NCI-H128 (cell line): ENCODE measurements at regions not wholly inside any gene's neighbourhood (a gene's known extent, or its start where the extent isn't known, plus 50 kb on each side); places are given as distances from the start of the nearest gene placed in this dataset.
"Not testable (repeated sequence)": the region's sequence is repeated elsewhere in the genome, so short reads cannot be mapped to it uniquely, and the experiment has no call there.

Experiments used
- DNase-seq: peaks from one replicate; lab custom pipeline; 2025; ENCODE audit not compliant: unreplicated experiment; lab: John Stamatoyannopoulos, UW

DNA sequence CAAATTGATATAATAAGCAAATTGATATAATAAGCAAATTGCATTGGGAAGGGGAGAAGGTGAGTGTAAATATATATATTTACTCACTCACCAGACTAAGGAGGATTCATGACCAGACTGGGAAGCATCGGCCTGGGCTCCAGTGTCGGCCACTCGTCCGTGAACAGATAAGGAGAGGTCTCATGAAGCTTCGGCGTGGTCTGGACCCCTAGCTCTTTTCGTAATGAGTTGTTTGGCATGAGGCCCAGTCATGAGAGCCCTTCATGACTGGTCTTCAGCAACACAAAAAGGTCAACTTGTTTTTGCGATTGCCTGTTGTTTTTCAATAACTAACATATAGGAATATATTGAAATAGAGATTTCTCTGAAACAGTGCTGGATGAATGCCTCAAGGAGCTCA lies 222.9 kb upstream of the KCNK2 start:
- peak; percentile 73 for DNase-seq

DNA sequence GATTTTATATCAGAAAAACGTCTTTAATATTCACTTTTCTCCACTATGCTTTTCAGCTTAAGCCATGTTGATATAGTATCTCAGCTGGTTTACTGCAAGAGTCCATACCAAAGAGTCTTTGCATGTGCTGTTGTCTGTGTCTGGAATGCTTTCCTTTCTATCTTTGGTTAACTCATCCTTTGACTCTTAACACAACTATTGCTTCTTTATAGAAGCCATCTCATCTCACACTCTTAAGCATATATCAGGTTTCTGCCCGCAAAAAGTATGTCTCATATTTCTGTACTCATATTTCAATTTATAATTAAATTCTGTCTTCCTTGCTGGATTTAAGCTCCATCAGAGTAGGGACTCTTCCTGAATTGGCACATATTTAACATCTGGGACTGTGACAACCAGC lies 220.9 kb upstream of the KCNK2 start:
- no peak for DNase-seq

DNA sequence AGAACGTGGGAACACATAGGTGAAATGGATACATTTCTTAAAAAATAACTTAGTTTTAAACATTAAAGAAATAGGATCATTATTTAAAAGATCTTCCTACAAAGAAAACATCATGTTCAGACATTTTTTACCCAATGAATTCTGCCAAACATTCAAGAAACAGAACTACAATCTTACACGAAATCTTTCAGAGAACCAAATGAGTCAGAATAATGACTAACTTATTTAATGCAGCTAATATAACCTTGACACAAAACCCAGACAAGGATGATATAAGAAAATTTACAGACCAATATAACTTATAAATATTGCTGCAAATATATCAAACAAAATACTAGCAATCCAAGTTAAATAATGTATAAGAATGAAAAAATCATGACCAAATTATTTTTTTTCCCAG lies 220.1 kb upstream of the KCNK2 start:
- DNase-seq: no peak

DNA sequence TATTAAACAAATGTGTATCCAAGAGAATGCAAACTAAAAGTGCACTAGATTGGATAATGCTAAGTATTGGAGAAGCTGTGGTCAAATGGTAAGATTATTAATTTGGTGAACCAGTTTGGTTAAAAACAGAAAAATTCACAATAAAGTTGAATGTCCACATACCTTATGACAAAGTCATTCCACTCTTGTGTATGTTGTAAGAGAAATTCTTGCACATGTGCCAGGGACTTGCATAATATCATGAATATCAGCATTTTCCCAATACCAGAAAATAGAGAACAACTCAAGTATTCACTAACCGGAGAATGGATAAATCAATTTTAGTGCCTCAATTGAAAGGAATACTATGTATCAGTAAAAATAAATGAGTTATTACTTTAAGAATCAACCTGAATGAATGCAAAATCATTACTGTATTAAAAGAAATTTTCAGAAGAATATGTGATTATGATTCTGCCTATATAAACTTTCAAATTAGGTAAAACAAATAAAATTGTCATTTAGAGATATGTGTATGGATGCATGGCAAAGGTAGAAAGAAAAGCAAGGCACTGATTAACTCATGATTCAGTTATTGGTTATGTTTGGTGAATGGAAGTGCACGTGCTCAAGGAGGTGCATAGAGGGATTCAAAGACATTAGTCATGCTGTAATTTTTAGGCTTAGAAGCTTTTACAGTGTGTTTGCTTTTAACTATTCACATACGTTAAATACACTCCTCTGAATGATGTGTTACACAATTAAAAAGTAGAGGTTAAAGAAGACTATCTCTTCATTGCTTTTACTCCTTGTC lies 217.4 kb upstream of the KCNK2 start:
- DNase-seq: no peak

DNA sequence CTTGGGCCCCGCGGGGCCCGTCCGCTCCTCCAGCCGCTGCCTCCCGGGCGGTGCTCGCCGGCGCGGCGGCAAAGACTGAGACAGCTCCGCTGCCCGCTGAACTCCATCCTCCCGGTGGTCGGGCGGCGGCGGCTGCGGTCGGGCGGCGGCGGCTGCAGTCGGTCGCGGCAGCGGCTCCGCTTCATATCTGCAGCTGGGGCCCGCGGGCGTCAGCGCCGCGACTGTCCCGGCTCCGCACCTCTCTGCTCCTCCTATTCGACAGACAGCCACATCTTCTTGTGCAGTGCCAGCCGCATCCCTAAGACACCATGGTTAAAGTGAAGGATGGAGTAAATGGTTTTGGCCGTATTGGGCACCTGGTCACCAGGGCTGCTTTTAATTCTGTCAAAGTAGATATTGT lies 212.1 kb upstream of the KCNK2 start:
- not testable (repeated sequence) for DNase-seq

DNA sequence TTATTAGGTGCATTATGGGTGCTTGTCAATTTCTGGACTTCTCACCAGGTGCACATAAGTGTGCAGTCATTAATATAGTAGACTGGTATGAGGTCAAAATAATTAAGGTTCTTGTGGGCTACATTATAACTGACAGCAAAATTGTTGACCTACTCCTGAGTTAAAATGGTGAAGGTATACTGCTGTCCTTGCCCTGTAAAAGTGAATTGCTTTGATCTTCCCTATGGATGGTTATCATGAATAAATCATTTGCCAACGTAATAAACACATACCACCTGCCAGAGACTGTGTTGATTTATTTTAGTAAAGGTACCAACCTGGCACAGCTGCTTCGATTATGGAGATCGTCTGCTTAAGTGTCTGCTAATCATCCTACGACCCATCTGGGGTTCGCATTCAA lies 201.6 kb upstream of the KCNK2 start:
- no peak for DNase-seq

DNA sequence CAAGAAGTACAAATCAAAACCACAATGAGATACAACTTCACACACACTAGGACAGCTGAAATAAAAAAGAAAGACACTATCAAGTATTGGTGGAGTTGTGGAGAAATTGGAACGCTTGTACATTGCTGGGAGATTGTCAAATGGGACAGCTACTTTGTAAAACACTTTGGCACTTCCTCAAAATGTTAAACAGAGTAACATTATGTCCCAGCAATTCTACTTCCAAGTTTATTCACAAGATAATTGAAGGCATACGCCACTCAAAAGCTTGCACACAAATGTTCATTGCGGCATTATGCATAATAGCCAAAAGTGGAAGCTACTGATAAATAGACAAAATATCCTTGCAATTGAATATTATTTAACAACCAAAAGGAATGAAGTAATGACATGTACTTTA lies 199.9 kb upstream of the KCNK2 start:
- DNase-seq: no peak

DNA sequence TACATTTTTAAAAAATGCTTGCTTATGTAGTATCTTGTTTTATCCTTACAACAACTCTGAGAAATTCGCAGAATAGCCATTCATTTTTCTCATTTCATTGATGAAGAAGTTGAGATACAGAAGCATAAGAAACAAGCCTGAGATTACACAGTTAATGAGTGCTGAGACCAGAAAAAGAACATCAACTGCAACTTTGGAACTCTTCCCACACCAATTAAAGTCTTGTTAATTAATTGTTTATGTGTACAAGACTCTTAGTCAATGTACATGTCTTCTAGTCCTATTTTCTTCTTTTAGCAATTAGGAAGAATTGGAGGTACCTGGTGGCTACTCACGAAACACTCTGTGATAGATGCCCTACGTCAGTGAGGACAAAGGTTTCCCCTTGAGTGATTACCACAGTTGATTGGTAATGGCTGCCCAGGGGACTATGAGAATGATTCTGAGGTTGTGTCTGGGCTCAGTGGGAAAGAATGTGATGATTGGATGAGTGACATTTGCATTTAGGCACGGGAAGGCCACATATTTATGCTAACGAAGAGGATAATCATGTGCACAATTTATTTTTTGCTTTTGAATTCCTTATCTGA lies 187.4 kb upstream of the KCNK2 start:
- peak; percentile 14 for DNase-seq

DNA sequence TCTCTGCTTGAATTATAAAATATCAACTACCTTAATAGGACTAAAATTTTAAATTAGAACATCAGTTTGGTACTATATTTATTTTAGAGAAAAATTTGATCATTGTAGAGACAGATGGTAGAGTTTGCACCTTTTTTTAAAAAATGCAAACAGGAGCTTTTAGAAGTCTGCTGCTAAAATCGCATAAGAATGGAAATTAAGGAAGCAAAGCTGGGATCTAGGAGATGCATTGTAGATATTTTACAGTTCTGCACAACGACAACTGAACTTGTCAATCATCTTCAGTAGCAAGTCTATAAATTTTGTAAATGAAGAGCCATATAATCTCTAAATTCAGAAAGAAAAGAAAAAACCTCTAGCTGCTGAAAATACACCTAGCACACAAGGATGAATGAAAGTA lies 185.6 kb upstream of the KCNK2 start:
- DNase-seq: no peak

DNA sequence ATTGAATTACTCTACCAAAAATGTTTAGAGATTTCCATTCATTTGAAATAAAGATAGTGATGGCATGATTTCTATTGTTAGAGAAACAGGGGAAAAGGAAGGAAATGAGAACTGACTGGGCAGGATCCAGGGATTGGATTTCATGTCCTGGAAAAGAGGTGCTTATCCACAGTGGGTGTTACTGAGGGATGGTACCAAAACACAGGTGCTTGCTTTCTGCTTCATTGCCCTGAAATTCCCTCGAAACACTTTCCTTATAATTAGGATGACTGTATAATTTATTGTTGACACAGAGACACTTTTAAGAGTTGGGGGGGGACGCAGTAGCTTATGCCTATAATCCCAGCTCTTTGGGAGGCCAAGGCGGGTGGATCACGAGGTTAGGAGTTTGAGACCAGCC lies 185.0 kb upstream of the KCNK2 start:
- DNase-seq: no peak

DNA sequence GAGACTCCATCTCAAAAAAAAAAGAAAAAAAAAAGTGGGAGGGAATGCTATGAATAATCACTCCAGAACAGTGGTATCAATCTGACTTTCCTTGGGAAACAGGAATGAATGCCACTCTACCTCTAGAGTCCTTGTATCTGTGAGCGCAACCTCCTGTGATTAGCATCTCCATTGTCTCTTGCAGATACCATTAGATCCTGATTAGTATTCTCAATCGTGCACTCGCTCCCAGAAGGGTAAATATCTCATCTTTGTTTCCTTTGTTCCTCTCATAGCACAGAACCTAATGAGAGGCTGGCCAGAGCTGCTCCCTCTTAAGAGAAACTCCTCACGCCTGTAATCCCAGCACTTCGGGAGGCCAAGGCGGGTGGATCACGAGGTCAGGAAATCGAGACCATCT lies 184.4 kb upstream of the KCNK2 start:
- no peak for DNase-seq

DNA sequence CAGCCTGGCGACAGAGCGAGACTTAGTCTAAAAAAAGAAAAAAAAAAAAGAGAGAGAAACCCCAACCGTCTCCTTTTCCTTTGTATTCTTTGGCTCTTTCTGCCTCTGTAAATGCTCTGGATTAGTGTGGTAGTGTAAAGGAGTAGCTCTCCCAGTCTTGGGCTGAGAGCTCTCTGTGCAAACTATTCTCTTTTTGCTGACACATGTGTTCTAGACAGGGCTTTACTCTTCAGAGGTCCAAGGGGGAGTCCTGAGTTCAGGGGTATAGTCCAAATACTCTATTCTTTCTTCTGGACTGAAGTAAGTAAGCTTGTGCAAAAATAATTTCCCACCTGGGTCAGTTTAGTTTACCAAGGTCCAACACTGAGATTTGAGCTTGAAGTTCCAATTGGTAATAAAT lies 183.8 kb upstream of the KCNK2 start:
- no peak for DNase-seq

DNA sequence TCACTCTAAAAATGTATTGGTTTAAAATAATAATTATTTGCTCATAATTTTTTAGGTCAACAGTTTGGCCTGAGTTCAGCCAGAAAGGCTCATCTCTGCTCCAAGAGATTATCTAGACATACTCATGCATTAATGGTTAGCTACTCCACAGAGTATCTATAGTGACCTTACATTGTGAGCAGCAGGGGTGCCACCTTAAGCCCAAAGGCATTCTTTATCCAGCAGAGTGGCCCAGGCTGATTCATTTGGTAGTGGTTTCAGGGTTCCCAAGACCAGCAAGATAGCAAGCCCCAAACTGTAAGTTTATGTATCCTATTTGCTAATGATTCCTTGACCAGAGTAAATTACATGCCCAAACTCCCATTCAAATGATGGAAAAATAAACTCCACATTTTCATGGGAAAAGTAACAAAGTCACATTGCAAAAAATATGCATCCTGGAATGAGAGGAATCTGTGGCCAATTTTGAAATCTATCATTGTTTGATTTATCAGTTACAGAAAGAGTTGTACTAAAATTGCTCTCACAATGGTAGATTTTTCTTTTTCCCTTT lies 182.6 kb upstream of the KCNK2 start:
- DNase-seq: no peak

DNA sequence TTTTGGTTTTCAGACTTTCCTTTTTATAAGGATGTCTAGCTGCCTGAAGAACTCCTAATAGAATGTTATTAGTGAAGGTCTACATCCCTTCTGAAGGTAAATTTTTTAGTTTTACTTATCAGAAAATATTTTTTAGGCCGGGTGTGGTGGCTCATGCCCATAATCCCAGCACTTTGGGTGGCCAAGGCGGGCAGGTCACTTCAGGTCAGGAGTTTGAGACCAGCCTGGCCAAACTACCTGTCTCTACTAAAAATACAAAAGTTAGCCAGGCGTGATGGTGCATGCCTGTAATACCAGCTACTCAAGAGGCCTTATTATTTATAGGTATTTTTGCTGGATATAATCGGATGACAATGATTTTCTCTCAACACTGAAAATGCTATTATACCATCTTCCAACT lies 181.9 kb upstream of the KCNK2 start:
- DNase-seq: no peak

DNA sequence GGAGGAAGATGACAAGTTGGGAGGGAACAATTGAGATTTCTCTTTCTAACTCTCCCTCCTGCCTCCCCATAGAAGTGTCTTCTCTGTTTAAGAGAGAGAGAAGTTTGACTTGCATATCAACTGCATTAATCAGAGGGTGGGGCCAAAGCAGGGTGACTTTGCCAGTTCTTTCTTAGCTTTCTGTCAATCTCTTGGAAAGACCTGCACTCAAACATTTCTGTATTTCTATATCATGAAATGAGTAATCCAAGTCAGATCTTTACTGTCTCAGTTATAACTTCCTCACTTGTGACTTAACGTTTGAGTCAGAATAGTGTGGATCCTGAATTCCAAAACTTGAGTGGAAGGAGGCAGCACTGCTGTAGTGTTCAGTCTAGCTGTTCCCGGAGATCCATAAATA lies 180.8 kb upstream of the KCNK2 start:
- no peak for DNase-seq

DNA sequence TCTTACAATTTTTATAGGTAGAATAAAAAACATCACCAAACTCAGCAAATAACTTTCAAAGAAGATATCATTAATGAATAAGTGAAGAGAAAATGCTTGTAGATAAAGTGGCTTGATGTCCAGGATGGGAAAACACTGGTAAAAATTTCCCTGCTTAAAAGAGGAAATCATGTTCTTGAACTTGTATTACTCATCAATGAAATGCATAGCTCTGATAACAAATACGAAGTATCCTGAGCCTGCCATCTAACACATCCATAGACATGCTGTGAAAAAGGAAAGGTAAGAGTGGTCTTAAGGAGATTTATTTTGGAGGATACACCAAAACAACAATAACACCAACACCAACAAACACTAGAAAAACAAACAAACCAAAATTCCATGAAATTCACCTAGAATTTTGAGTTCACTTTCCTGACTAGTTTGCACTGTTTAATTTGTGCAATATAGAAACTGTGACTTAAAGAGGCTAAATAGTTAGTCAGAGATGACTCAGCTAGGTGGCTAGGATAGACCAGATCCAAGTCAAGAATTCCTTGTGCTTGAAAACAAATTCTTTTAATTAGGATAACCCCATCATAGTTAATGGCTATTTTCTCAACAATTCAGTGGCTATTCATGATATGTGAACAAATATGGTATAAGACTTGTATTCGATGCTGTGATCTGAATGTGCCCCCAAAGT lies 179.8 kb upstream of the KCNK2 start:
- no peak for DNase-seq

DNA sequence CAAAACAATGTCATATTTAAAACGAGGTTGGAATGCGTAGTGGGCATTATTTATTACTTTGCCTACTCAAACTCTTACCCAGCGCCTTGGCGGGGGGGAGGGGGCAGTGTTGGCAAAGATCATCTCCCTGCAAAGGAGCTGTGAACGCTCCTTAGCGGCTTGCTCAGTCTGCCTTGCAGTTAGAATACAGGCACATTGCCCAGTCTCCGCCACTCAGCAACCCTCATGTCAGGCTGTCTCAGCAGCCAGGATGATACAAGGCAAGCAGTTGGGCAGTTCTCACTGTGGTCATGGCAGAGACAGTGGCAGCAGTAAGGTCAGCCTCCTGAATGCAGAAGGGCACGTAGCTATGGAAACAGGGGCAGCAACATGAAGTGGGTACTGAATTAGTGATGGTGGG lies 170.4 kb upstream of the KCNK2 start:
- no peak for DNase-seq

DNA sequence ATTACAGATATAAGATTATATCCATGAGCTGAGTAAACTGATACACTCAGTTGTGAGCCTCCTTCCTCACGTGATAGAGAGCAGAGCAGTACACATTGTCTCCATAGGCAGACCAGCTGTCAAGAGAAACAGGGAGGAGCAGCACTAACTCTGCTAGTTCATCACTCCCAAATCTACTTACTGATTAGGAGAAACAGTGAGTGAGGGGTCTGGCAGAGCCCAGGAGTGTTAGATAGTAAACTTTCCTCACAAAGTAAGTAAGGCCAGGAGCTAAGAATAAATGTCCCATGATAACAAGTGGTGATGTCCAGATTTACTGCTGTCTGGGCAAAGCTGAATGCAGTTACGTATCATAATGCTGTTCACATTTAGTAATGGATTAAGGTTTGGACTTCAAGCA lies 168.6 kb upstream of the KCNK2 start:
- DNase-seq: no peak

DNA sequence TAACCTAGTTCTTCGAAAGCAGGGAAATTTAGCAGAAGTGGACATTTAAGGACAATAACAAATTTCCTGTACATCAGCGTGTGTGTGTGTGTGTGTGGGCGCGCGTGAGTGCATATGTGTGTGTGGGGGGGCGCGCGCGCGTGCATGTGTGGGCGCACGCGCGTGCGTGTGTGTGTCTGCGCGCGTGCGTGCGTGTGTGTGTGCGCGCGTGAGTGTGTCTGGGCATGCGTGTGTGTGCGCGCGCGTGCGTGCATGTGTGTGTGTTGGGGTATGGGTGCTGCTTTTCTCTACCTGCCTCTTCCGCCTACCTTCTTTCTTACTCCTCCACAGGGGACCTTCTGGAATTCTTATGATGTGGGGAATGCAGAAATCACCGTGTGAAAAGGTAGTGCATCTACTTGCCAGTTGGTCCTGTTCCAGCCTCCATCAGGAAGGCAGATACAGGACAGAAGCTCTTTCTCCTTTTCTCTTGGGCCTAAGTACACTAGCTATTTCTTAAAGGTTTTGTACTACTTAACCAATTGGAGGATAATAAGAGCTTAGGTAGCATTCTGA lies 165.4 kb upstream of the KCNK2 start:
- no peak for DNase-seq

DNA sequence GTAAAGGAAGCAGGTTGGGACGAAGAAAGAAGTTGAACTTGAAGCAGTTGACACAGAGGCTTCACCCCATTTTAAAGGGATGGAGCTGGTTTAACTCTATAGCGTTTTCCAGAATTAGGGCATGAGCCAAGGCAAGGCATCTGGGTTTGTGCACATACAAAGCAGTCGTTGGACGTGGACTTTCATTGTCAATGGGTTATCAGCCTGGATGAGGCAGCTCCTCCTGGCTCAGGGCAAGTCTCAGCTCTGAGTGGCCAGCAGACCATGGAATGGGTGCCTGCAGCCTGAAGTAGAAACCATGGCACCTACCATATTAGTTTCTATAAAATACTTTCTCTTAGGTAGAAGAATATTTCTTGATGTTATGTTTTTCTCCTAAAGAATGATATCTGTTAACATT lies 163.8 kb upstream of the KCNK2 start:
- DNase-seq: no peak

DNA sequence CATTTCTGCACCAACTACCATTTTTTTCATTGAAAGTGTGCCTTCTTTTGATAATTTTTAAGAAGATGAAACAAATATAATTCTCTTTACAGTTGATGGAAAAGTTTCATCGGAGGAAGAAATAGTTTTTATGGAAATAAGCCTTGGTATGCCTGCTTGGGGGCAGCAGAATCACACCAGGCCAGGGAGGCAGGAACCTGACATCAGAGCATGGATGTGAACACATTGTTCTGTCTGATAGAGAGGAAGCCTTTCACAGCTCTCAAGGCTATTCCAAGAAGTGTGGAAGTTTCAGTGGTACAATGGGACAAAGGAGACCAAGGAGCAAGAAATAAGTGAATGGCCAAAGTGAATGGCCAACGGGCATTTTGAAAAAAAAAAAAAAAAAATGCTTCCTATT lies 162.2 kb upstream of the KCNK2 start:
- DNase-seq: no peak
